ENCODE measurements at regions not wholly inside any gene's neighbourhood (a gene's known extent, or its start where the extent isn't known, plus 50 kb on each side); places are given as distances from the start of the nearest gene placed in this dataset.
"Not testable (repeated sequence)": the region's sequence is repeated elsewhere in the genome, so short reads cannot be mapped to it uniquely, and the experiment has no call there.

DNA sequence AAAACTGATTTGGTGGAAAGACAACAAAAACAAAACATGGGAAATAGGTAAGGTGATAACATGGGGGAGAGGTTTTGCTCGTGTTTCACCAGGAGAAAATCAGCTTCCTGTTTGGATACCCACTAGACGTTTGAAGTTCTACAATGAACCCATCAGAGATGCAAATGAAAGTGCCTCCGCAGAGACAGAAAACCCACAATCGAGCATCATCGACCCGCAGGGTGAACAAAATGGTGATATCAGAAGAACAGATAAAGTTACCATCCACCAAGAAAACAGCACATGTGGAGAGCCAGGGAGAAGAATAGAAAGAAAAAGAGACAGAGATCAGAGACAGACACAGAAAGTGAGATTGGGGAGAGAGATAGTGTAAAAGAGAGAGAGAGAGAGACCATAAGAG is 83.4 kb downstream of the UNC93B1 start:
- TF ChIP-seq, protein P1, sequence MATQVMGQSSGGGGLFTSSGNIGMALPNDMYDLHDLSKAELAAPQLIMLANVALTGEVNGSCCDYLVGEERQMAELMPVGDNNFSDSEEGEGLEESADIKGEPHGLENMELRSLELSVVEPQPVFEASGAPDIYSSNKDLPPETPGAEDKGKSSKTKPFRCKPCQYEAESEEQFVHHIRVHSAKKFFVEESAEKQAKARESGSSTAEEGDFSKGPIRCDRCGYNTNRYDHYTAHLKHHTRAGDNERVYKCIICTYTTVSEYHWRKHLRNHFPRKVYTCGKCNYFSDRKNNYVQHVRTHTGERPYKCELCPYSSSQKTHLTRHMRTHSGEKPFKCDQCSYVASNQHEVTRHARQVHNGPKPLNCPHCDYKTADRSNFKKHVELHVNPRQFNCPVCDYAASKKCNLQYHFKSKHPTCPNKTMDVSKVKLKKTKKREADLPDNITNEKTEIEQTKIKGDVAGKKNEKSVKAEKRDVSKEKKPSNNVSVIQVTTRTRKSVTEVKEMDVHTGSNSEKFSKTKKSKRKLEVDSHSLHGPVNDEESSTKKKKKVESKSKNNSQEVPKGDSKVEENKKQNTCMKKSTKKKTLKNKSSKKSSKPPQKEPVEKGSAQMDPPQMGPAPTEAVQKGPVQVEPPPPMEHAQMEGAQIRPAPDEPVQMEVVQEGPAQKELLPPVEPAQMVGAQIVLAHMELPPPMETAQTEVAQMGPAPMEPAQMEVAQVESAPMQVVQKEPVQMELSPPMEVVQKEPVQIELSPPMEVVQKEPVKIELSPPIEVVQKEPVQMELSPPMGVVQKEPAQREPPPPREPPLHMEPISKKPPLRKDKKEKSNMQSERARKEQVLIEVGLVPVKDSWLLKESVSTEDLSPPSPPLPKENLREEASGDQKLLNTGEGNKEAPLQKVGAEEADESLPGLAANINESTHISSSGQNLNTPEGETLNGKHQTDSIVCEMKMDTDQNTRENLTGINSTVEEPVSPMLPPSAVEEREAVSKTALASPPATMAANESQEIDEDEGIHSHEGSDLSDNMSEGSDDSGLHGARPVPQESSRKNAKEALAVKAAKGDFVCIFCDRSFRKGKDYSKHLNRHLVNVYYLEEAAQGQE (IDR thresholded peaks at IDR 0.05): not testable (repeated sequence)
- not testable (repeated sequence) for TF ChIP-seq NR2F2 (IDR thresholded peaks at IDR 0.05); CTCF (IDR thresholded peaks at IDR 0.05; ENCODE audit: low read depth, low read length, missing input control); ATF3 (IDR thresholded peaks at IDR 0.05); TAF1 (conservative IDR thresholded peaks at IDR 0.05); SP1 (IDR thresholded peaks at IDR 0.05)

Measured in liver (tissue), 3 donors.